ENCODE measurements at regions not wholly inside any gene's neighbourhood (a gene's known extent, or its start where the extent isn't known, plus 50 kb on each side); places are given as distances from the start of the nearest gene placed in this dataset.

GRCh38 chr15:38631119-38632075 lies 66.8 kb upstream of the RASGRP1 start (continued):
- TF ChIP-seq, protein P1, sequence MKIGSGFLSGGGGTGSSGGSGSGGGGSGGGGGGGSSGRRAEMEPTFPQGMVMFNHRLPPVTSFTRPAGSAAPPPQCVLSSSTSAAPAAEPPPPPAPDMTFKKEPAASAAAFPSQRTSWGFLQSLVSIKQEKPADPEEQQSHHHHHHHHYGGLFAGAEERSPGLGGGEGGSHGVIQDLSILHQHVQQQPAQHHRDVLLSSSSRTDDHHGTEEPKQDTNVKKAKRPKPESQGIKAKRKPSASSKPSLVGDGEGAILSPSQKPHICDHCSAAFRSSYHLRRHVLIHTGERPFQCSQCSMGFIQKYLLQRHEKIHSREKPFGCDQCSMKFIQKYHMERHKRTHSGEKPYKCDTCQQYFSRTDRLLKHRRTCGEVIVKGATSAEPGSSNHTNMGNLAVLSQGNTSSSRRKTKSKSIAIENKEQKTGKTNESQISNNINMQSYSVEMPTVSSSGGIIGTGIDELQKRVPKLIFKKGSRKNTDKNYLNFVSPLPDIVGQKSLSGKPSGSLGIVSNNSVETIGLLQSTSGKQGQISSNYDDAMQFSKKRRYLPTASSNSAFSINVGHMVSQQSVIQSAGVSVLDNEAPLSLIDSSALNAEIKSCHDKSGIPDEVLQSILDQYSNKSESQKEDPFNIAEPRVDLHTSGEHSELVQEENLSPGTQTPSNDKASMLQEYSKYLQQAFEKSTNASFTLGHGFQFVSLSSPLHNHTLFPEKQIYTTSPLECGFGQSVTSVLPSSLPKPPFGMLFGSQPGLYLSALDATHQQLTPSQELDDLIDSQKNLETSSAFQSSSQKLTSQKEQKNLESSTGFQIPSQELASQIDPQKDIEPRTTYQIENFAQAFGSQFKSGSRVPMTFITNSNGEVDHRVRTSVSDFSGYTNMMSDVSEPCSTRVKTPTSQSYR (CRISPR knock-in tag; IDR thresholded peaks at IDR 0.05), result no peak
- TF ChIP-seq, protein P2, sequence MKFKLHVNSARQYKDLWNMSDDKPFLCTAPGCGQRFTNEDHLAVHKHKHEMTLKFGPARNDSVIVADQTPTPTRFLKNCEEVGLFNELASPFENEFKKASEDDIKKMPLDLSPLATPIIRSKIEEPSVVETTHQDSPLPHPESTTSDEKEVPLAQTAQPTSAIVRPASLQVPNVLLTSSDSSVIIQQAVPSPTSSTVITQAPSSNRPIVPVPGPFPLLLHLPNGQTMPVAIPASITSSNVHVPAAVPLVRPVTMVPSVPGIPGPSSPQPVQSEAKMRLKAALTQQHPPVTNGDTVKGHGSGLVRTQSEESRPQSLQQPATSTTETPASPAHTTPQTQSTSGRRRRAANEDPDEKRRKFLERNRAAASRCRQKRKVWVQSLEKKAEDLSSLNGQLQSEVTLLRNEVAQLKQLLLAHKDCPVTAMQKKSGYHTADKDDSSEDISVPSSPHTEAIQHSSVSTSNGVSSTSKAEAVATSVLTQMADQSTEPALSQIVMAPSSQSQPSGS (CRISPR knock-in tag; IDR thresholded peaks at IDR 0.05; ENCODE audit: borderline replicate concordance, low read depth), result no peak
- no peak for TF ChIP-seq ZNF423 (CRISPR knock-in tag; IDR thresholded peaks at IDR 0.05)
- TF ChIP-seq ZNF263 (CRISPR knock-in tag; IDR thresholded peaks at IDR 0.05; ENCODE audit: low read depth), result no peak
- TF ChIP-seq ATF6 (CRISPR knock-in tag; IDR thresholded peaks at IDR 0.05), result no peak
- no peak for TF ChIP-seq RELA (CRISPR knock-in tag; IDR thresholded peaks at IDR 0.05; ENCODE audit: borderline replicate concordance)

DNA sequence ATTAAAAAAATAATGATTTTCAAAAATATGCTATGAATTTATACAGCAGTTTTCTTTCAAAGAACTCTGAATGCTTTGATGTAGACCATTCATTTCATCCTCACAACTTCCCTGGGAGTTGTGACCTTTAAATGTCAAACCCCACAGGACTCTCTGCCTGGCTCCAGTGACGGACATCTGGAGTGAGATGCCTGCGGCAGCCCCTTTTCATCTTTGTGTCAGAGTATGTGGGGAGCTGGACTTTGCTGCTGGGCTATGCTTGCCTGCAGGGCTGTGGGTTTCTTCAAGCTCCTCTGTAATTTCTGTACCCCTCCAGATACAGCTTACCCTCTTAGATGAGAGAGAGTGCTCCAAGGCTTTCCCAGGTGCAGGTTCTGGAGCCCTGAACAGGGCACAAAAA lies 70.6 kb upstream of the RASGRP1 start:
- DNase-seq (ENCODE audit: low spot score), result no peak
- H3K9me3 Mint-ChIP-seq, result no peaks in the 10 kb centered on the region
- ATAC-seq, result no peak
- H3K27ac Mint-ChIP-seq, result no peak overlapping the region
- TF ChIP-seq TCF7 (CRISPR knock-in tag; IDR thresholded peaks at IDR 0.05; ENCODE audit: low read depth) (no peak), RELA (CRISPR knock-in tag; IDR thresholded peaks at IDR 0.05; ENCODE audit: borderline replicate concordance) (no peak), ATF1 (CRISPR knock-in tag; IDR thresholded peaks at IDR 0.05) (no peak)
- no peaks in the 10 kb centered on the region for H3K27me3 Mint-ChIP-seq (ENCODE audit: low read depth)
- ChIA-PET CTCF (interaction anchor here (0.8 to 1.8 kb wide), 2 partner anchors 12 to 71 kb away, joined by 3 to 5 read pairs; no protein-coding TSS in a partner anchor), POLR2A (no interaction called here)
- H3K36me3 Mint-ChIP-seq, result no peaks in the 10 kb centered on the region
- H3K4me3 Mint-ChIP-seq, result no peak overlapping the region
- H3K4me1 Mint-ChIP-seq, result no peaks in the 10 kb centered on the region

DNA sequence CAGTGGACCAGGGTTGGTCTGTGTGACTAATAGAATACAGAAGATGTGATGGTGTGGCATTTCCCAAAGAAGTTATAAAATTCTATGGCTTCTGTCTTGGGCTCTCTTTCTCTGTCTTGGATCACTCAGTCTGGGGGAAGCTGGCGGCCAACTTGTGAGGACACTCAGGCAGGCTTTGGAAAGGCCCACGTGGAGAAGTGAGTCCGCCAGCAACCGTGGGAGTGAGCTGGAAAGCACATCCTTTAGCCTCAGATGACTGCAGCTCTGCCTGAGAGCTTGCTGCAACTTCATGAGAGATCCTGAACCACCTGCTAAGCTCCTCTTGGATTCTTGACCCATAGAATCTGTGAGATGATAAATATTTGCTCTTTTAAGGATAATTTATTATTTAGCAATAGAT lies 72.0 kb upstream of the RASGRP1 start:
- POLR2A ChIA-PET, result no interaction called here
- TF ChIP-seq FOXK1 (CRISPR knock-in tag; IDR thresholded peaks at IDR 0.05) (no peak), FOXJ3 (CRISPR knock-in tag; IDR thresholded peaks at IDR 0.05; ENCODE audit: borderline replicate concordance) (no peak), EMX1 (CRISPR knock-in tag; IDR thresholded peaks at IDR 0.05) (no peak), MYBL2 (CRISPR knock-in tag; IDR thresholded peaks at IDR 0.05) (no peak), FOXP4 (CRISPR knock-in tag; IDR thresholded peaks at IDR 0.05) (no peak), TEAD1 (CRISPR knock-in tag; IDR thresholded peaks at IDR 0.05) (no peak)
- Mint-ChIP-seq H3K4me1 (no peaks in the 10 kb centered on the region), H3K4me3 (no peak overlapping the region), H3K27me3 (ENCODE audit: low read depth) (peaks cover 8% of the 10 kb centered on the region), H3K27ac (no peak overlapping the region), H3K9me3 (no peaks in the 10 kb centered on the region), H3K36me3 (no peaks in the 10 kb centered on the region)
- DNase-seq (ENCODE audit: low spot score), result no peak
- ATAC-seq, result no peak
- CTCF ChIA-PET, result interaction anchor here (0.8 to 1.8 kb wide), 2 partner anchors 73 to 196 kb away, joined by 3 to 5 read pairs; no protein-coding TSS in a partner anchor
